ENCODE measurements at regions not wholly inside any gene's neighbourhood (a gene's known extent, or its start where the extent isn't known, plus 50 kb on each side); places are given as distances from the start of the nearest gene placed in this dataset.

- intact Hi-C loops (cut with micrococcal nuclease), result no loop called here
- DNase-seq (ENCODE audit: unreplicated experiment), result no peak
- H3K27me3 Mint-ChIP-seq (ENCODE audit: insufficient read depth, unreplicated experiment), result no peaks in the 10 kb centered on the region
- H3K27ac Mint-ChIP-seq (ENCODE audit: low read depth, unreplicated experiment), result no peak overlapping the region
- H3K36me3 Mint-ChIP-seq (ENCODE audit: insufficient read depth, unreplicated experiment), result no peaks in the 10 kb centered on the region
- POLR2A ChIA-PET, result no interaction called here
- TF ChIP-seq CTCF (IDR thresholded peaks at IDR 0.05; ENCODE audit: unreplicated experiment), result no peak
- CTCF ChIA-PET, result interaction anchor here (0.7 to 1.4 kb wide), 3 partner anchors 12 to 39 kb away, joined by 3 to 7 read pairs (median 3); no protein-coding TSS in a partner anchor
- peaks cover 8% of the 10 kb centered on the region for H3K9me3 Mint-ChIP-seq (ENCODE audit: unreplicated experiment)
- H3K4me3 Mint-ChIP-seq (ENCODE audit: unreplicated experiment), result no peak overlapping the region
- BruUV-seq (replicated peaks), result no TSS peak
- peaks cover 6% of the 10 kb centered on the region for H3K4me1 Mint-ChIP-seq (ENCODE audit: insufficient read depth, unreplicated experiment)
These were observed 77.6 kb upstream of the ANKRD55 start for GRCh38 chr5:56310711-56311204.

GRCh38 chr5:56309262-56309826, 76.2 kb upstream of the ANKRD55 start:
- TF ChIP-seq CTCF (IDR thresholded peaks at IDR 0.05; ENCODE audit: unreplicated experiment), result no peak
- ChIA-PET CTCF (interaction anchor here (1.6 kb wide), 1 partner anchor 15 kb away, joined by 4 read pairs; no protein-coding TSS in a partner anchor), POLR2A (no interaction called here)
- Mint-ChIP-seq H3K9me3 (ENCODE audit: unreplicated experiment) (peaks cover 12% of the 10 kb centered on the region), H3K36me3 (ENCODE audit: insufficient read depth, unreplicated experiment) (no peaks in the 10 kb centered on the region), H3K4me1 (ENCODE audit: insufficient read depth, unreplicated experiment) (peaks cover 6% of the 10 kb centered on the region), H3K4me3 (ENCODE audit: unreplicated experiment) (no peak overlapping the region), H3K27me3 (ENCODE audit: insufficient read depth, unreplicated experiment) (no peaks in the 10 kb centered on the region), H3K27ac (ENCODE audit: low read depth, unreplicated experiment) (no peak overlapping the region)
- no peak for DNase-seq (ENCODE audit: unreplicated experiment)
- intact Hi-C loops (cut with micrococcal nuclease), result no loop called here
- BruUV-seq (replicated peaks), result no TSS peak

GRCh38 chr5:56307714-56308333, 74.7 kb upstream of the ANKRD55 start:
- no peaks in the 10 kb centered on the region for H3K4me1 Mint-ChIP-seq (ENCODE audit: insufficient read depth, unreplicated experiment)
- H3K9me3 Mint-ChIP-seq (ENCODE audit: unreplicated experiment), result peaks cover 12% of the 10 kb centered on the region
- POLR2A ChIA-PET, result interaction anchor here (0.6 kb wide), 1 partner anchor 226 kb away, joined by 3 read pairs; no protein-coding TSS in a partner anchor
- no TSS peak for BruUV-seq (replicated peaks)
- intact Hi-C loops (cut with micrococcal nuclease), result no loop called here
- CTCF ChIA-PET, result interaction anchor here (1.6 kb wide), 1 partner anchor 13 kb away, joined by 4 read pairs; no protein-coding TSS in a partner anchor
- TF ChIP-seq CTCF (IDR thresholded peaks at IDR 0.05; ENCODE audit: unreplicated experiment), result no peak
- no peaks in the 10 kb centered on the region for H3K36me3 Mint-ChIP-seq (ENCODE audit: insufficient read depth, unreplicated experiment)
- no peak overlapping the region for H3K27ac Mint-ChIP-seq (ENCODE audit: low read depth, unreplicated experiment)
- no peak overlapping the region for H3K4me3 Mint-ChIP-seq (ENCODE audit: unreplicated experiment)
- DNase-seq (ENCODE audit: unreplicated experiment), result no peak
- H3K27me3 Mint-ChIP-seq (ENCODE audit: insufficient read depth, unreplicated experiment), result no peaks in the 10 kb centered on the region

- intact Hi-C loops (cut with micrococcal nuclease), result no loop called here
- peaks cover 12% of the 10 kb centered on the region for H3K9me3 Mint-ChIP-seq (ENCODE audit: unreplicated experiment)
- H3K36me3 Mint-ChIP-seq (ENCODE audit: insufficient read depth, unreplicated experiment), result no peaks in the 10 kb centered on the region
- no peak for TF ChIP-seq CTCF (IDR thresholded peaks at IDR 0.05; ENCODE audit: unreplicated experiment)
- no peaks in the 10 kb centered on the region for H3K4me1 Mint-ChIP-seq (ENCODE audit: insufficient read depth, unreplicated experiment)
- CTCF ChIA-PET, result interaction anchor here (0.6 to 0.7 kb wide), 2 partner anchors 212 to 422 kb away, joined by 3 to 4 read pairs; no protein-coding TSS in a partner anchor
- DNase-seq (ENCODE audit: unreplicated experiment), result no peak
- no peak overlapping the region for H3K27ac Mint-ChIP-seq (ENCODE audit: low read depth, unreplicated experiment)
- H3K27me3 Mint-ChIP-seq (ENCODE audit: insufficient read depth, unreplicated experiment), result no peaks in the 10 kb centered on the region
- POLR2A ChIA-PET, result interaction anchor here (0.6 kb wide), 1 partner anchor 23 kb away, joined by 3 read pairs; no protein-coding TSS in a partner anchor
- no TSS peak for BruUV-seq (replicated peaks)
- H3K4me3 Mint-ChIP-seq (ENCODE audit: unreplicated experiment), result no peak overlapping the region
These were observed 73.5 kb upstream of the ANKRD55 start for GRCh38 chr5:56306433-56307150.

Data from MCF 10A (cell line).